GM12891 (cell line): ENCODE measurements at regions not wholly inside any gene's neighbourhood (a gene's known extent, or its start where the extent isn't known, plus 50 kb on each side); places are given as distances from the start of the nearest gene placed in this dataset.

ENCODE experiments used
- DNase-seq: peaks from one replicate; pipeline ENCODE4 v3.0.0; 2011; ENCODE audit warnings: low spot score; ENCODE audit not compliant: insufficient read length
- FAIRE-seq: peaks from 2 replicates; lab custom pipeline; 2011; peaks lifted over from hg19 to GRCh38; lab: Jason Lieb, UNC
- PAX5 ChIP-seq: IDR thresholded peaks from 2 replicates; pipeline ENCODE4 v1.6.1; 2011; ENCODE audit warnings: low read length, moderate library complexity, mild to moderate bottlenecking; ENCODE audit not compliant: insufficient read depth, severe bottlenecking
- POLR2A ChIP-seq: IDR thresholded peaks from 2 replicates; pipeline ENCODE4 v1.6.1; 2011; ENCODE audit warnings: low read depth, low read length, control low read depth
- POLR2AphosphoS5 ChIP-seq: IDR thresholded peaks from 2 replicates; pipeline ENCODE4 v1.6.1; 2011; ENCODE audit warnings: low read depth, low read length, control low read depth
- POU2F2 ChIP-seq: IDR thresholded peaks from 2 replicates; pipeline ENCODE4 v1.6.1; 2011; ENCODE audit warnings: low read depth, mild to moderate bottlenecking, control low read depth, low read length, moderate library complexity
- SPI1 ChIP-seq: IDR thresholded peaks from 2 replicates; pipeline ENCODE4 v1.6.1; 2011; ENCODE audit warnings: low read depth, low read length, control low read depth
- TAF1 ChIP-seq: IDR thresholded peaks from 2 replicates; pipeline ENCODE4 v1.6.1; 2011; ENCODE audit warnings: low read depth, low read length, control low read depth

- FAIRE-seq (no peak), DNase-seq (no peak)
- TF ChIP-seq POU2F2 (no peak), SPI1 (no peak), POLR2AphosphoS5 (no peak), TAF1 (no peak), PAX5 (no peak), POLR2A (no peak)
Observed at GRCh38 chr5:38757451-38758245, 88.2 kb upstream of the OSMR start.

DNA sequence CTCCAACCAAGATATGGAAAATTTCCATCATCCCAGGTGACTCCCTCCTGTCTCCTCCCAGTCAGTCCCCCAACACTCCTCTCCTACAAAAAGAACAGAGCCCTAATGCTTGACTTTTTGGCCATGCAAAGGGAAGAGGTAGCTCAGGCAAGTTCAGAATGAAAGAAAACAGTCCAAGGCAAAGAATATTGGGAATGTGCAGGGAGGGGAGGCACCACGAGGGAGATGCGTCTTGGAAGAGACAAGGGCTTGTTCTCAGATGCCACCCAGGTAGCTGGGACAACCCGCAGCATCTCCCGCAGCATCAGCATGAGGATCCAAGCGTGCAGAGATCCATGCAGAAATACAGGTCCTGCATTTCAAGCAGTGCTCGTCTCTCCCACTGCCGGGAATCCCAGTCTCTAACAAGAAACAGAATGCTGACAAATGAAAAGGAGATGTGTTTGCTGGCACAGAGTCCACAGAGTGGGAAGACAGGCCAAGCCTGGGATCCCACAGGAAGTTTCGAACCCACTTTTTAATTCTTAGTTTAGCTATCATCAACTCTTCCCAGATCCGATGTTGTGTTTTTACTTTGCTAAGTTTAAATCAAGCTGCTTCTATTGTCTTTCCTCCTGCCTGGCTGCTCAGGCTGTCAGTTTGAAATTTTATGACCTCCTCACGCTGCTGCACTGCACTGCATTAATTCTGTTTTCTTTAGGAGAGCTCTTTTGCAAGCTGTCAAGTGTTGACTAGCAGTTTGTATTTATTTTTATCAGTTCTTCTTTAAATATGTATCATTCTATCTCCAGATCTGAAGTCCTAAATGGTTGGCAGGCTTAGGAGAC lies 86.8 kb upstream of the OSMR start:
- no peak for TF ChIP-seq POU2F2
- TF ChIP-seq TAF1: no peak
- TF ChIP-seq POLR2AphosphoS5: no peak
- no peak for TF ChIP-seq POLR2A
- TF ChIP-seq SPI1: no peak
- no peak for TF ChIP-seq PAX5
- FAIRE-seq: no peak
- no peak for DNase-seq

- TF ChIP-seq PAX5: no peak
- DNase-seq (no peak), FAIRE-seq (no peak)
Observed at GRCh38 chr5:38764937-38765391, 80.8 kb upstream of the OSMR start.

- no peak for TF ChIP-seq POLR2A
- TF ChIP-seq POLR2AphosphoS5: no peak
- TF ChIP-seq PAX5: no peak
- no peak for TF ChIP-seq SPI1
- no peak for TF ChIP-seq POU2F2
- no peak for TF ChIP-seq TAF1
- no peak for DNase-seq
- FAIRE-seq: no peak
Observed at GRCh38 chr5:38765399-38765861, 80.4 kb upstream of the OSMR start.

- no peak for TF ChIP-seq SPI1
- no peak for TF ChIP-seq POU2F2
- no peak for TF ChIP-seq TAF1
- TF ChIP-seq PAX5: no peak
- TF ChIP-seq POLR2A: no peak
- no peak for TF ChIP-seq POLR2AphosphoS5
- DNase-seq (no peak), FAIRE-seq (no peak)
Observed at GRCh38 chr5:38766151-38766550, 79.7 kb upstream of the OSMR start.

GRCh38 chr5:38768412-38769211 lies 77.2 kb upstream of the OSMR start:
- no peak for DNase-seq
- no peak for FAIRE-seq
- no peak for TF ChIP-seq POU2F2
- TF ChIP-seq POLR2A: no peak

DNA sequence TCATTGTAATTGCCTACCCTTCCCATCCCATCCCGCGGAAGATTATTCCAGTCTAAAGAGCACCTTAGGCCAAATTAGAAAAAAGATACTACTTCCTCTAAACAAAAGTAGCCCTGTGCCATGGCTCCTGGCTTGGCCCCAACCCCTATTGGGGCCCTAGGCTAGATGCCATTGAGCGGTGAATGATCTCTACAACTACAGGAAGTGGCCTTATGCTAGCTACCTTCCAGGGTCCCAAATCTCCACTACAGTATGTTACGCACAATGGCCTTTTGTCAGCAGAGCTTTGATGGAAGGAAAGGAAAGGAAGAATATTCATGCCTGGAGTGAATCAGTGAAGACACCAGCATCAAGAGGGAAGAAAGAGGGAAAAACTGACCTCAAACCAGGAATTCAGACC lies 73.3 kb upstream of the OSMR start:
- no peak for TF ChIP-seq SPI1
- TF ChIP-seq POLR2AphosphoS5: no peak
- no peak for TF ChIP-seq PAX5
- FAIRE-seq: no peak
- DNase-seq: no peak

DNA sequence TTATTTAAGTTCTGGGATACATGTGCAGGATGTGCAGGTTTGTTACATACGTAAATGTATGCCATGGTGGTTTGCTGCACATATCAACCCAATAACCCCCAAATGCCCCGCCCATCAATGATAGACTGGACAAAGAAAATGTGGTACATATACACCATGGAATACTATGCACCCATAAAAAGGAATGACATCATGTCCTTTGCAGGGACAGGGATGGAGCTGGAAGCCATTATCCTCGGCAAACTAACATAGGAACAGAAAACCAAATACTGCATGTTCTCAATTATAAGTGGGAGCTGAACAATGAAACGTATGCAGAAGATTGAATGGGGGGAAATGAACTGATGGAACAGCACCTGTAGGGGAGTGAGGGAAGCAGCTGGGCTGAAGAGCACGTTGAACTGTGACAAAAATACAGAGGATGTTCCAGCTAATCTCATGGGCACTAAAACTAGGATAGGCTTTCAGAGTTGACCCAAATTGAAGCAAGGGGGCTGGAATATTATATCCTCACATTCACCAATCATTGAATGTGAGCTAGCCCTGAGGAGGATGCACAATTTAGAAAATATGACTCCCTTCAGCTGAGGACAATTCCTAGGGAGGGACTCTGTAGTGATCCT lies 70.5 kb upstream of the OSMR start:
- FAIRE-seq (no peak), DNase-seq (no peak)
- TF ChIP-seq SPI1: no peak
- no peak for TF ChIP-seq POLR2A
- TF ChIP-seq PAX5: no peak
- no peak for TF ChIP-seq POLR2AphosphoS5
- no peak for TF ChIP-seq TAF1
- TF ChIP-seq POU2F2: no peak
